ENCODE measurements at regions not wholly inside any gene's neighbourhood (a gene's known extent, or its start where the extent isn't known, plus 50 kb on each side); places are given as distances from the start of the nearest gene placed in this dataset.

DNA sequence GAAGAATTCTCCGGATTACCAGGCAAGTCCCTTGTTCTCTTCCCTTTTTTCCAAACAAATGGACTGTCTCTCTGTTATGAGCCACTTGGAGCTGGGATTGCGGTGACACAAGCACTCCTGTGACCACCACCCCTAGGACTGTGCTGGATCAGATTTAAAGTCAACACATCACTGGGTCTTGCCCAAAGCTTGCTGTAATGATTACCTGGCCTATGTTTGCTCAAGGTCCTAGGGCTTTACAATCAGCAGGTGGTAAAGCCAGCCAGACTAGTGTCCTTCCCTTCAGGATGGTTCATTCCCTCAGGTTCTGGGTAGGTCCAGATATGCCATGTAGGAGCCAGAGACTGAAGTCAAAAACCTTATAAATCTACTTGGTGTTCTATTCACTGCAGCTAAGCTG is 144.7 kb downstream of the COX18 start:
- intact Hi-C loops (cut with micrococcal nuclease): no loop called here
- DNase-seq: no peak
- Histone ChIP-seq H3K4me2 (replicated peaks; ENCODE audit: low read depth, low read length, poor library complexity, severe bottlenecking) (no peak overlapping the region), H3K9ac (ENCODE audit: low read length) (no peak overlapping the region), H3K4me1 (ENCODE audit: control insufficient read depth in 2 of 2, insufficient read depth in 2 of 2, low read length in 2 of 2) (no peaks in the 10 kb centered on the region), H3K9me3 (ENCODE audit: control extremely low read depth in 1 of 3, control insufficient read depth in 2 of 3, insufficient read depth in 1 of 3, low read length in 2 of 3) (peaks cover 0 to 6% (median 0%) of the 10 kb centered on the region in 3 donors), H3K27ac (ENCODE audit: low read length in 2 of 2) (no peak overlapping the region), H3K4me3 (ENCODE audit: control extremely low read depth in 1 of 5, extremely low read depth in 1 of 5, insufficient read depth in 1 of 5, low read depth in 2 of 5, low read length in 4 of 5) (no peak overlapping the region), H3K36me3 (replicated peaks in 1 of 2; ENCODE audit: control extremely low read depth in 1 of 2, control insufficient read depth in 1 of 2, extremely low read depth in 1 of 2, insufficient read depth in 2 of 2, low read length in 1 of 2) (no peaks in the 10 kb centered on the region), H3K27me3 (replicated peaks in 1 of 4; ENCODE audit: control extremely low read depth in 1 of 4, control insufficient read depth in 3 of 4, insufficient read depth in 4 of 4, low read length in 3 of 4) (no peaks in the 10 kb centered on the region), H2AFZ (ENCODE audit: insufficient read depth, low read depth, low read length, poor library complexity, severe bottlenecking) (no peak overlapping the region), H4K20me1 (ENCODE audit: control insufficient read depth, insufficient read depth, low read length, poor library complexity, severe bottlenecking) (no peaks in the 10 kb centered on the region), H3K79me2 (ENCODE audit: control insufficient read depth, insufficient read depth, low read length) (no peaks in the 10 kb centered on the region)
- POLR2A ChIA-PET: no interaction called here
- Mint-ChIP-seq H3K9me3 (ENCODE audit: insufficient read depth) (no peaks in the 10 kb centered on the region), H3K4me1 (no peaks in the 10 kb centered on the region), H3K27me3 (no peaks in the 10 kb centered on the region), H3K27ac (no peak overlapping the region), H3K4me3 (no peak overlapping the region)
- no peak for ATAC-seq (ENCODE audit: low read depth)
- WGBS (ENCODE audit: insufficient coverage): 87% methylated on average over 2 of the region's 2 CpGs
- CTCF ChIA-PET: no interaction called here
- TF ChIP-seq, protein P1, sequence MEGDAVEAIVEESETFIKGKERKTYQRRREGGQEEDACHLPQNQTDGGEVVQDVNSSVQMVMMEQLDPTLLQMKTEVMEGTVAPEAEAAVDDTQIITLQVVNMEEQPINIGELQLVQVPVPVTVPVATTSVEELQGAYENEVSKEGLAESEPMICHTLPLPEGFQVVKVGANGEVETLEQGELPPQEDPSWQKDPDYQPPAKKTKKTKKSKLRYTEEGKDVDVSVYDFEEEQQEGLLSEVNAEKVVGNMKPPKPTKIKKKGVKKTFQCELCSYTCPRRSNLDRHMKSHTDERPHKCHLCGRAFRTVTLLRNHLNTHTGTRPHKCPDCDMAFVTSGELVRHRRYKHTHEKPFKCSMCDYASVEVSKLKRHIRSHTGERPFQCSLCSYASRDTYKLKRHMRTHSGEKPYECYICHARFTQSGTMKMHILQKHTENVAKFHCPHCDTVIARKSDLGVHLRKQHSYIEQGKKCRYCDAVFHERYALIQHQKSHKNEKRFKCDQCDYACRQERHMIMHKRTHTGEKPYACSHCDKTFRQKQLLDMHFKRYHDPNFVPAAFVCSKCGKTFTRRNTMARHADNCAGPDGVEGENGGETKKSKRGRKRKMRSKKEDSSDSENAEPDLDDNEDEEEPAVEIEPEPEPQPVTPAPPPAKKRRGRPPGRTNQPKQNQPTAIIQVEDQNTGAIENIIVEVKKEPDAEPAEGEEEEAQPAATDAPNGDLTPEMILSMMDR (IDR thresholded peaks at IDR 0.05): no peak
- TF ChIP-seq EZH2 (IDR thresholded peaks at IDR 0.05; ENCODE audit: borderline replicate concordance, insufficient read depth, low read depth, low read length, poor library complexity, severe bottlenecking): no peak

DNA sequence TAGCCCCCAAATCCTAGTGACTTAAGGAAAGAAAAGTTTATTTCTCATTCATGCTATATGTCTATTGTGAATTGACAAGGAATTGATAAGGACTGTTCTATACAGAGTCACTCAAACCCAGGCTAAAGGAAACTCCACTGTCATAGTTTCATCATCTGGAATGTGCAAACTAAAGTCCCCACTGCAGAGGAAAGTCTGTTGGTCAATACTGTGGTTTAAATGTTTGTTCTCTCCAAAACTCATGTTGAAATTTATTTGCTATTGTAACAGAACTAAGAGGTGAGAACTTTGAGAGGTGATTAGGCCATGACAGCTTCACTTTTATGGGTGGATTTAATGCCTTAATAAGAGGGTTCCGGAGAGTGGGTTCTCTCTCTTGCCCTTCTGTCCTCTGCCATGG is 149.6 kb downstream of the COX18 start:
- H4K20me1 ChIP-seq (ENCODE audit: control insufficient read depth, insufficient read depth, low read length, poor library complexity, severe bottlenecking): no peaks in the 10 kb centered on the region
- Mint-ChIP-seq H3K4me3 (no peak overlapping the region), H3K4me1 (no peaks in the 10 kb centered on the region), H3K27me3 (no peaks in the 10 kb centered on the region), H3K27ac (no peak overlapping the region), H3K9me3 (ENCODE audit: insufficient read depth) (no peaks in the 10 kb centered on the region)
- H3K9ac ChIP-seq (ENCODE audit: low read length): no peak overlapping the region
- H3K4me2 ChIP-seq (replicated peaks; ENCODE audit: low read depth, low read length, poor library complexity, severe bottlenecking): no peak overlapping the region
- no peaks in the 10 kb centered on the region for H3K79me2 ChIP-seq (ENCODE audit: control insufficient read depth, insufficient read depth, low read length)
- no peaks in the 10 kb centered on the region for H3K27me3 ChIP-seq (replicated peaks in 1 of 4; ENCODE audit: control extremely low read depth in 1 of 4, control insufficient read depth in 3 of 4, insufficient read depth in 4 of 4, low read length in 3 of 4)
- DNase-seq: no peak
- H2AFZ ChIP-seq (ENCODE audit: insufficient read depth, low read depth, low read length, poor library complexity, severe bottlenecking): no peak overlapping the region
- H3K9me3 ChIP-seq (ENCODE audit: control extremely low read depth in 1 of 3, control insufficient read depth in 2 of 3, insufficient read depth in 1 of 3, low read length in 2 of 3): no peaks in the 10 kb centered on the region
- CTCF ChIA-PET: no interaction called here
- TF ChIP-seq EZH2 (IDR thresholded peaks at IDR 0.05; ENCODE audit: borderline replicate concordance, insufficient read depth, low read depth, low read length, poor library complexity, severe bottlenecking): no peak
- TF ChIP-seq, protein P1 (IDR thresholded peaks at IDR 0.05): no peak
- no peak for ATAC-seq (ENCODE audit: low read depth)
- H3K27ac ChIP-seq (ENCODE audit: low read length in 2 of 2): no peak overlapping the region
- H3K4me3 ChIP-seq (ENCODE audit: control extremely low read depth in 1 of 5, extremely low read depth in 1 of 5, insufficient read depth in 1 of 5, low read depth in 2 of 5, low read length in 4 of 5): no peak overlapping the region
- intact Hi-C loops (cut with micrococcal nuclease): no loop called here
- H3K36me3 ChIP-seq (replicated peaks in 1 of 2; ENCODE audit: control extremely low read depth in 1 of 2, control insufficient read depth in 1 of 2, extremely low read depth in 1 of 2, insufficient read depth in 2 of 2, low read length in 1 of 2): no peaks in the 10 kb centered on the region
- POLR2A ChIA-PET: no interaction called here
- H3K4me1 ChIP-seq (ENCODE audit: control insufficient read depth in 2 of 2, insufficient read depth in 2 of 2, low read length in 2 of 2): no peaks in the 10 kb centered on the region
- no CpG with 5 or more reads among the region's 1 CpG for WGBS (ENCODE audit: insufficient coverage)
